AG10803 (cell line): ENCODE measurements at regions not wholly inside any gene's neighbourhood (a gene's known extent, or its start where the extent isn't known, plus 50 kb on each side); places are given as distances from the start of the nearest gene placed in this dataset.

Source experiments
- DNase-seq: peaks from one replicate; pipeline ENCODE4 v3.0.0; 2010; ENCODE audit warnings: low read depth
- H3K4me3 ChIP-seq: 2 replicates; pipeline ENCODE4 v1.5.1; 2011; ENCODE audit warnings: mild to moderate bottlenecking, low read length, control low read depth
- TF ChIP-seq, protein P1 (sequence below): conservative IDR thresholded peaks from 2 replicates; pipeline ENCODE4 v1.5.1; 2011; ENCODE audit warnings: mild to moderate bottlenecking, low read length, control low read depth, inconsistent platforms

DNA sequence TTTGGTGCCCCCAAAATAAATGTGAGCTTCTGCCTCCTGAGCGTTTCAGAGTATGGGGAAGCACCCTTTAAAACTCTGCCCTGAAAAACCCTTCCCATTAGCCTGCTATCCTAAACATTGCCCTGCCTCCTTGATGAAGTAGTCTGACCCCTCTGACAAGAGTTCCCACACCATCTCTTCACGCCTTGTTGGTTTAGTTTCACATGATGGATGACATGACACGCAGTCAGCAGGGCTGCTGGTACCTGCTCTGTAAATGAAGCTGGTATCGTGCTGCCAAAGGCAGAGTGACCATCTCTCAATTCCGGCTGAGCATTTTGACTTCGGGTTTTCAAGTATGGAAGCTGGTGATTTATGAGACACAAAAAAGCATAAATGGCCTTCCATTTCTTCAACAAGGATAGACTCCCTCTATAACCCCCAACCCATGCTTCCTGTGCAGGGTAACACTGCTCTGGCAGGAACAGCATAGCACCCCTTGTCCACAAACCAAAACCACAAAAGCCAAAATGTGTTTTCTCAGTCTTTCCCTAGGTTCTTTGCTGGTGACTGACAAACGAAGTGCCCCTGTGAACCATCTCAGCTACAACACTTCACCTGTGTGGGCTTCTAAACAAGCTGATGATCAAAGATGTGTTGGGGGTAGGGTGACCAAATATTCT, 444.6 kb downstream of the NUF2 start:
- DNase-seq, result no peak
- no peak overlapping the region for H3K4me3 ChIP-seq
- TF ChIP-seq, protein P1, sequence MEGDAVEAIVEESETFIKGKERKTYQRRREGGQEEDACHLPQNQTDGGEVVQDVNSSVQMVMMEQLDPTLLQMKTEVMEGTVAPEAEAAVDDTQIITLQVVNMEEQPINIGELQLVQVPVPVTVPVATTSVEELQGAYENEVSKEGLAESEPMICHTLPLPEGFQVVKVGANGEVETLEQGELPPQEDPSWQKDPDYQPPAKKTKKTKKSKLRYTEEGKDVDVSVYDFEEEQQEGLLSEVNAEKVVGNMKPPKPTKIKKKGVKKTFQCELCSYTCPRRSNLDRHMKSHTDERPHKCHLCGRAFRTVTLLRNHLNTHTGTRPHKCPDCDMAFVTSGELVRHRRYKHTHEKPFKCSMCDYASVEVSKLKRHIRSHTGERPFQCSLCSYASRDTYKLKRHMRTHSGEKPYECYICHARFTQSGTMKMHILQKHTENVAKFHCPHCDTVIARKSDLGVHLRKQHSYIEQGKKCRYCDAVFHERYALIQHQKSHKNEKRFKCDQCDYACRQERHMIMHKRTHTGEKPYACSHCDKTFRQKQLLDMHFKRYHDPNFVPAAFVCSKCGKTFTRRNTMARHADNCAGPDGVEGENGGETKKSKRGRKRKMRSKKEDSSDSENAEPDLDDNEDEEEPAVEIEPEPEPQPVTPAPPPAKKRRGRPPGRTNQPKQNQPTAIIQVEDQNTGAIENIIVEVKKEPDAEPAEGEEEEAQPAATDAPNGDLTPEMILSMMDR, result no peak

DNA sequence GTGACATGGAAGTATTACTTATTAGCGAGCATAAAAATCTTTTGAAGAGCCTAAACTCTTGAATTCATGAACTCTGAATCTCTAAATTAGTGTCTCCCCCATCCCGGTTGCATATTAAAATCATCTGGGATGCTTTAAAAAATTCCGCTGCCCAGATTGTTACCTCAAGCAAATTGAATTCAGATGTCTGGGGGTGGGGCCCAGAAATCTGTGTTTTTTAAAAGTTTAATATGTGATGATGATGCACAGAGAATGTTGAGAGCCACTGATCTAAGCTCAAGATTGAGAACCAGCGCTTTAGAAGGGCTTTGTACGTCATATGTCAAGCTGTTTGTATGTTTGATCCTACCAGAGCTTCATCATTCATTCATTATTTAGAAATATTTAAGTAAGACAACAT, 446.8 kb downstream of the NUF2 start:
- peak; percentile 32 for DNase-seq
- H3K4me3 ChIP-seq, result no peak overlapping the region
- TF ChIP-seq, protein P1, result no peak

DNA sequence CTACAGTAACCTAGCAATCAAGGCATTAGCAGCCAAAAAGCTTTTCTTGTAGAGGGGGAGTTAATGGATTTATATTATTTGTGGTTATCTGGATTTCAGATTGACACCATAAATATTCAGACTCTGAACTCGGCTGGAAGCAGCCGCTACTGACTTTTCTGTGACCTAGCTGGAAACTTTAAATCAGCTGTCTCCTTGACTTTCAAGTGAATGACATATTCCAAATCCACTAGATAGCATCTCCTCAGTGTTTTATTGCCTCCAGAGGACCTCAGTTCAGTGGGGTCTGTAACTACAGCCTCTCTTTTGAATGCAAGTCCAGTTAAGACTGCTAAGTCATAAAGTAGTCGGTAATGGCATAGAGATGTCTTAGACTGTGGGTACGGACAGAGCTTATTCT, 448.5 kb downstream of the NUF2 start:
- TF ChIP-seq, protein P1, result no peak
- no peak overlapping the region for H3K4me3 ChIP-seq
- DNase-seq, result no peak

DNA sequence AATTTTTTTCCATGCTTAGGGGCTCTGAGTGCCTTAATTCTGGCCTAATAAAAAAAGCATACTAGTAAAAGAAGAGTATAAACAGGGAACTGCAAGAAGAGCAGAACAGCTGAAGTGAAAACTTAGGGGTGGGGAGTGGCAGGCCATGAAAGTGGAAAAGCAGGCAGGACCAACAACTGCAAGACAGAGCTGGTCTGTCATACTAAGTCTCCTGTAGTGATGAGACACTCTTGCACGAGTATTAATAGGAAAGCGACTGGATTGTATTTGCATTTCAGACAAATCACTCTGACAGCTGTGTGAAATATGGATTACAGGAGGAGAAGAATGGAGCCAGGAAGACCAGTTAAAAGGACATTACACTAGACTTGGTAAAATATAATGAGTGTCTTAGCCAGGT, 449.9 kb downstream of the NUF2 start:
- no peak overlapping the region for H3K4me3 ChIP-seq
- DNase-seq, result no peak
- TF ChIP-seq, protein P1, result no peak

DNA sequence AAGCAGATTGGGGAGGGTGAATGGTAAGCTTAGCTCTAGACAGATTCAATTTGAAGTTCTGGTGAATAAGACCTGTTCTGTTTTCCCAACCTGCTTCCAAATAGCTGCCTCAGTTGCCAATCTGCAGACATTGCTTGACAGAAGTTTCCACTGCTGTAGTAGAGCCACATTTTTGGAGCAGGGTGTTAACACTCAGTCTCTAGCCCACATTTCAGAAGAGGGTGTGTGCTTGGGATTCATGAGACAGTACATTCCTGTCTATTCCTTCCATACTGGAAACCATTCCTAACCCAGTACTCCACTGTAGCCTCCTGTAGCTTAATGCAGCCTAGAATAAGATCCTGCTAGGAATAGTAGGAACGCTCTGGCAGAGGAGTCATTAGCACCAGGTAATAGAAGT, 450.5 kb downstream of the NUF2 start:
- DNase-seq, result no peak
- TF ChIP-seq, protein P1, result no peak
- no peak overlapping the region for H3K4me3 ChIP-seq

DNA sequence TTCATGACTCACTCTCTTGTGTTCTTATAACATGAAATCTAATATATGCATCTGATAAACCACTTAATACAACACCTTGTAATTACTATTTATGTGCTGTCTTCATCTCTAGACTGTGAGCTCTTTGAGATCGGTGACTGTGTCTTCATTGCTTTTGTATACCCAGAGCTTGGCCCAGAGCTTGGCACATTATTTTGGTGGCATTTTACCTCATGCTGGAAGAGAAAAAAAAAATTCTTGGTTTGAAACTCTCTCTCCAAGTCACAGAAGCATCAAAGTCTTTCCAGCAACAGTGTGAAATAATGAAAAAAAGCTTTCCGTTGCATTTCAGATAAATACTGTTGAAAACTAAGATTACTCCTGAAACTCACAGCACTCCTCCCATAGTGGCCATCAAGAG, 451.6 kb downstream of the NUF2 start:
- H3K4me3 ChIP-seq, result no peak overlapping the region
- no peak for DNase-seq
- TF ChIP-seq, protein P1, result no peak

DNA sequence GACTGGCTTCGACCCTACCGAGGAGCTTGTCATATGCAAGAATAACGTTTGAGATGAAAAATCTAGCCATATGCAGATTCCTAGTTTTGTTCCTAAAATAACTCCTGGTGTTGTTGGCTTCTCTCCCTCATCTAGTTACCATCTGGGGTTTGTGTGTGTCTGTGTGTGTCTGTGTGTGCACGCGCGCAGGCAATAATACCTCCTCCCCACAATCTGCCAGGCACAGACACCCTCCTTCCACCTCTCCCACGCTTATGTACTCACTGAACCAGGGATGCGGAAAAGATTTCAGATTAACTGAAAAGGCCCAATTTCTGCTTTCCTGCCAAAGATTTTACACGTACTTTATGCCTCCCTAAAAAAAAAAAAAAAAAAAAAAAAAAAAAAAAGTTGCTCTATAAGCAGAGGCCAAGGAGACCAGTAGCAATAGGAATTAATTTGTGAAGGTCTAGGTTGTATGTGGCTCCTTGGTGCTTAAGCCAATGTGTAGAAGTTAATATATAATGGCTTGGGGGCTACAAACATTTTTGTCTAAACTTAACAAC, 452.7 kb downstream of the NUF2 start:
- TF ChIP-seq, protein P1, result no peak
- no peak for DNase-seq

More for the DNA sequence above, 452.7 kb downstream of the NUF2 start:
- no peak overlapping the region for H3K4me3 ChIP-seq
